Naive thymus-derived CD4-positive, alpha-beta T cell (primary cell): ENCODE measurements at regions not wholly inside any gene's neighbourhood (a gene's known extent, or its start where the extent isn't known, plus 50 kb on each side); places are given as distances from the start of the nearest gene placed in this dataset.

Source experiments
- ATAC-seq: fragments of 150-1000 bp; cut with Tn5 transposase; 2 replicates; pipeline ENCODE4 v1.10.0; 2021; ENCODE audit warnings: mild to moderate bottlenecking, moderate library complexity
- CTCF ChIA-PET: fragments of 350-600 bp; sonication (Branson Sonifier 250); formaldehyde crosslinking; loops from one replicate; lab custom pipeline; 2021; ENCODE audit warnings: antibody characterized with exemption; lab: Charles Lee
- POLR2A ChIA-PET: fragments of 350-600 bp; sonication (Branson Sonifier 250); formaldehyde crosslinking; loops from one replicate; lab custom pipeline; 2021; ENCODE audit warnings: antibody characterized with exemption, inconsistent platforms; lab: Charles Lee
- DNase-seq, 9 donors: peaks; one replicate each; pipeline versions ENCODE4 v3.0.0 to v3.0.0-alpha.2; 2020 to 2022; ENCODE audit warnings: mixed read lengths in 1 of 9
- H3K27ac ChIP-seq: one replicate; pipeline ENCODE4 v1.7.0; 2013; ENCODE audit warnings: mild to moderate bottlenecking, low read depth, low read length, moderate library complexity
- H3K27me3 ChIP-seq, 2 donors: one replicate each; pipeline ENCODE4 v1.7.0; 2013; ENCODE audit warnings: low read length in 2 of 2, mild to moderate bottlenecking in 2 of 2, moderate library complexity in 2 of 2; ENCODE audit not compliant: control insufficient read depth in 2 of 2, insufficient read depth in 2 of 2
- H3K36me3 ChIP-seq, 3 experiments: 1 replicate in 2 of 3; 2 replicates in 1 of 3; pipeline ENCODE4 v1.7.0; 2013; ENCODE audit warnings: low read length in 3 of 3, mild to moderate bottlenecking in 3 of 3, moderate library complexity in 1 of 3; ENCODE audit not compliant: insufficient read depth in 3 of 3, control insufficient read depth in 2 of 3
- H3K4me1 ChIP-seq, 2 donors: one replicate each; pipeline ENCODE4 v1.7.0; 2013; ENCODE audit warnings: low read length in 2 of 2, mild to moderate bottlenecking in 2 of 2, moderate library complexity in 1 of 2; ENCODE audit not compliant: control insufficient read depth in 2 of 2, insufficient read depth in 2 of 2
- H3K4me3 ChIP-seq: 2 replicates; pipeline ENCODE4 v1.7.0; 2013; ENCODE audit warnings: mild to moderate bottlenecking, low read length
- H3K9me3 ChIP-seq, 3 experiments: 1 replicate in 2 of 3; 2 replicates in 1 of 3; pipeline ENCODE4 v1.7.0; 2013; ENCODE audit warnings: low read length in 3 of 3; ENCODE audit not compliant: control insufficient read depth in 2 of 3
- H3K27ac Mint-ChIP-seq, 9 donors: one replicate each; pipeline ENCODE4 v1.8.0; 2020 to 2022; ENCODE audit warnings: mixed read lengths in 9 of 9, mild to moderate bottlenecking in 8 of 9, moderate library complexity in 5 of 9, inconsistent platforms in 2 of 9
- H3K27me3 Mint-ChIP-seq, 5 donors: one replicate each; pipeline ENCODE4 v1.8.0; 2021 to 2022; ENCODE audit warnings: mixed read lengths in 5 of 5, mild to moderate bottlenecking in 1 of 5
- H3K36me3 Mint-ChIP-seq, 5 donors: one replicate each; pipeline ENCODE4 v1.8.0; 2020 to 2022; ENCODE audit warnings: mixed read lengths in 5 of 5, mild to moderate bottlenecking in 3 of 5, inconsistent platforms in 1 of 5
- H3K4me1 Mint-ChIP-seq, 7 donors: one replicate each; pipeline ENCODE4 v1.8.0; 2020 to 2022; ENCODE audit warnings: mixed read lengths in 7 of 7, mild to moderate bottlenecking in 3 of 7, inconsistent platforms in 1 of 7
- H3K4me3 Mint-ChIP-seq, 10 donors: one replicate each; pipeline ENCODE4 v1.8.0; 2020 to 2022; ENCODE audit warnings: mild to moderate bottlenecking in 10 of 10, mixed read lengths in 10 of 10, moderate library complexity in 6 of 10, inconsistent platforms in 2 of 10
- H3K9me3 Mint-ChIP-seq, 11 donors: one replicate each; pipeline ENCODE4 v1.8.0; 2020 to 2022; ENCODE audit warnings: mixed read lengths in 11 of 11, mild to moderate bottlenecking in 4 of 11, inconsistent platforms in 1 of 11, moderate library complexity in 1 of 11
- intact Hi-C, 2 donors: fragments of 100-400 bp; cut with micrococcal nuclease; formaldehyde crosslinking; loops; one replicate each; pipeline ENCODE4 v1.15.1; 2023

GRCh38 chr16:72384651-72385050, 212.7 kb upstream of the PMFBP1 start:
- intact Hi-C loops: no loop called here
- Histone ChIP-seq H3K4me3 (no peak overlapping the region), H3K36me3 (no peaks in the 10 kb centered on the region), H3K9me3 (no peaks in the 10 kb centered on the region), H3K4me1 (no peaks in the 10 kb centered on the region), H3K27ac (no peak overlapping the region), H3K27me3 (no peaks in the 10 kb centered on the region)
- H3K9me3 Mint-ChIP-seq: peaks cover 0 to 39% (median 10%) of the 10 kb centered on the region in 11 donors
- H3K4me3 Mint-ChIP-seq: no peak overlapping the region
- no peak for ATAC-seq
- CTCF ChIA-PET: no interaction called here
- H3K36me3 Mint-ChIP-seq: peaks cover 0 to 8% (median 1%) of the 10 kb centered on the region in 5 donors
- no peaks in the 10 kb centered on the region for H3K4me1 Mint-ChIP-seq
- no peaks in the 10 kb centered on the region for H3K27me3 Mint-ChIP-seq
- DNase-seq: no peak
- H3K27ac Mint-ChIP-seq: no peak overlapping the region
- POLR2A ChIA-PET: no interaction called here

GRCh38 chr16:72380283-72380682, 208.3 kb upstream of the PMFBP1 start:
- no peak overlapping the region for H3K4me3 Mint-ChIP-seq
- ChIA-PET POLR2A (no interaction called here), CTCF (no interaction called here)
- Histone ChIP-seq H3K36me3 (no peaks in the 10 kb centered on the region), H3K9me3 (no peaks in the 10 kb centered on the region), H3K4me3 (no peak overlapping the region), H3K4me1 (no peaks in the 10 kb centered on the region), H3K27ac (no peak overlapping the region), H3K27me3 (no peaks in the 10 kb centered on the region)
- no peaks in the 10 kb centered on the region for H3K4me1 Mint-ChIP-seq
- no peaks in the 10 kb centered on the region for H3K27me3 Mint-ChIP-seq
- H3K36me3 Mint-ChIP-seq: peaks cover 0 to 4% (median 0%) of the 10 kb centered on the region in 5 donors
- no peak overlapping the region for H3K27ac Mint-ChIP-seq
- ATAC-seq (no peak), DNase-seq (no peak)
- intact Hi-C loops: no loop called here
- peaks cover 0 to 10% (median 2%) of the 10 kb centered on the region in 11 donors for H3K9me3 Mint-ChIP-seq

DNA sequence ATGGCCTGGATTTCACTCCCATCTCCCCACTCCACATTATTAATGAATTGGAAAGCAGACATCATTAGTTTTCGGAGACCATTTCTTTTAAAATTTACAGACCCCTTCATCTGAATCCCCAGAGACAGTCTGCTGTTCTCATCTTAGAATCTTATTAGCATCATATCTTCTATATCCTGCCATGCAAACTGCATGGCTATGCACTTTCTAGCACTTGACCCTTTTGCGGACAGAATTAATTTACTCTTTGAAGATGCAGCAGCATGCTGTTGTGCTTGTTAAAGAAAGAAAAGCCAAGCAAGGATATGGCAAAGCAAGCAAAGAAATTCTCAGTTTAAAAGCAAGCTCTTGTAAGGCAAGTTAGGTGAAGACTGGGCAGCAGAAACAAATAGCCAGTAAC, 201.2 kb upstream of the PMFBP1 start:
- H3K4me3 ChIP-seq: no peak overlapping the region
- intact Hi-C loops: no loop called here
- Mint-ChIP-seq H3K9me3 (no peaks in the 10 kb centered on the region), H3K27me3 (no peaks in the 10 kb centered on the region), H3K27ac (no peak overlapping the region), H3K4me1 (no peaks in the 10 kb centered on the region), H3K36me3 (no peaks in the 10 kb centered on the region), H3K4me3 (no peak overlapping the region)
- CTCF ChIA-PET: no interaction called here
- POLR2A ChIA-PET: no interaction called here
- ATAC-seq: no peak
- H3K27ac ChIP-seq: no peak overlapping the region
- no peak for DNase-seq
- H3K4me1 ChIP-seq: no peaks in the 10 kb centered on the region
- no peaks in the 10 kb centered on the region for H3K27me3 ChIP-seq
- H3K36me3 ChIP-seq: no peaks in the 10 kb centered on the region
- H3K9me3 ChIP-seq: no peaks in the 10 kb centered on the region

DNA sequence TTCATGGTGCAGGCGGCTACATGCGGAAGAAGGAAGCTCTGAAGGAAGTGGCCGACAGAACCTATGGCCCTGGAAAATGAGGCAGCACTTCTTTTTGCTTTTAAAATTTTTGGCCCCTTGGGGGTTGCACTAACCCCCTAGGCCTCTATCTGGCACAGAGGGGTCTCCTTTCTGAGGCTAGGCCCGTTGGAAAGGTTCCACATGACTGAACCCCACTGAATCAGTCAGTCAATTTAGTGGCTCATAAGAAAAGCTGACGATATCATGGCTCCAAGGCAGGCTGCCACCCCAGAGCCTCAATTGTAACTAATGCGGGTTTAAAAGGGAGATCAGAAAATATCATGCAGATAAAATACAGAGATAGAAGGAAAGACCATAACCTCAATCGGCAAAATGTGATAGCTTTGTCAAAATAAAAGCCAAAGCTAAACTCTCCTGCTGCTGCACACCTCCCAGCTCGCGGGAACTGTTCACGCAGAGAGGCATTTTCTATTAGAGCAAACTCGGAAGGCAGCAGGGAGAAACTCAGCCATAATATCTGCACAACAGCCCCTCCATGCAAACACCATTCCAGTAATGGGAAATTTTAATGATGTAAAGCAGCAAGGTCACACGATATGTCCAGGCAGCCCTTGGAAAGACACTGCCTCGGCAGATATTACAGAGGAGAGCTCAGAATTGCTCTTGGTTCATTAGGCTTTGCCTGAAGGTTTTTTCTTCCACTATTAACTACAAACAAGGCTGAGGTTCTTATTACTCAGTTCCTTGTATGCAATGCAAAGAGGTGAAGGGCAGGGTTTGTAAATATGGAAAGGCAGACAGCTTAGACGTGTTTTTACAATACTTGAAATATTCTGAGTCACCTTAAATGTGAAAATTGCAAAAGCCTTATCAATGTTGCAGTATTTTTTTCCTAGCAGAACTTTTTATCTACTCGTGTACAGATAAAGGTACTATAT, 200.4 kb upstream of the PMFBP1 start:
- H3K4me1 ChIP-seq: no peaks in the 10 kb centered on the region
- Mint-ChIP-seq H3K4me1 (no peaks in the 10 kb centered on the region), H3K27me3 (peaks cover 0 to 3% (median 0%) of the 10 kb centered on the region in 5 donors), H3K4me3 (no peak overlapping the region), H3K27ac (no peak overlapping the region), H3K36me3 (peaks cover 0 to 3% (median 0%) of the 10 kb centered on the region in 5 donors), H3K9me3 (peaks cover 0 to 7% (median 3%) of the 10 kb centered on the region in 11 donors)
- no peak overlapping the region for H3K27ac ChIP-seq
- intact Hi-C loops: no loop called here
- no peaks in the 10 kb centered on the region for H3K36me3 ChIP-seq
- DNase-seq: no peak
- H3K27me3 ChIP-seq: no peaks in the 10 kb centered on the region
- POLR2A ChIA-PET: no interaction called here
- H3K9me3 ChIP-seq: no peaks in the 10 kb centered on the region
- H3K4me3 ChIP-seq: no peak overlapping the region
- no peak for ATAC-seq
- CTCF ChIA-PET: no interaction called here

DNA sequence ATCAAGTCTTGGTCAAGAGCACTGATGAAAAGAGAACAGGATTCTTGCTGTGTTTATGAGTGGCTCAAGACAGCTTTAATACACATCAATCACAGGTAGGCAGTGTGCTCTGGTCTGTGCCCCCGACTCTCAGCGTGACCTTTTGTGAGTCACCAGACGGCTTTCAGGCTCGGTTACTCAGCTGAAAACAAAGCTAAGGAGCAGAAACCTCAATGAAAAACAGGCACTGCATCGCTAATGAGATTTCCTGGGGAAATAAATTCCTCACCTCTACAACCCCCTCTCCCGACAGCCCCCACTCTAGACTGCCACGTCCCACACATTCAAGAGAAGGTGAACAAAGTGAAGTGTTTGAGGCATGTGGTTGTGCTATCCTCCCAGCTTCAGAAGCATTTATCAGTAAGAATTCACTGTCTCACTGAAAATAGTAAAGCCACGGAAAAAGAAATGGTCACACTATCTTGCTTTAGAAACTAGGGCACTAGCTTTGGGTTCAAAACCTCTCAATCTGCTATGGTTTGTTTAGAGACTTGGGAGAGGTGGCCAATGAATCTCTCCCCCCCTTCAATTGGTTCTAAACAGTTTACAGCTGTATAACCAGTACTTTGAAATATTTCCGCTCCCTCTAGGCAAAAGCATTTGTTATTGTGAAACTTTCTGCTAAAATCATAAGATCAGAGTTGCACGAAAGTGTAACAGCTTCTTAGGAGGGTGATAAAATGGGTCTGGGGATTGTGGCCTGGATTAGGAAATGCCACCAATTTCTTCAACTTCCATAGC, 199.5 kb upstream of the PMFBP1 start:
- no peak for ATAC-seq
- ChIA-PET POLR2A (no interaction called here), CTCF (no interaction called here)
- Histone ChIP-seq H3K9me3 (no peaks in the 10 kb centered on the region), H3K36me3 (no peaks in the 10 kb centered on the region), H3K4me3 (no peak overlapping the region), H3K4me1 (no peaks in the 10 kb centered on the region), H3K27me3 (no peaks in the 10 kb centered on the region), H3K27ac (no peak overlapping the region)
- Mint-ChIP-seq H3K27ac (no peak overlapping the region), H3K27me3 (peaks cover 0 to 3% (median 0%) of the 10 kb centered on the region in 5 donors), H3K4me3 (no peak overlapping the region), H3K36me3 (peaks cover 0 to 3% (median 0%) of the 10 kb centered on the region in 5 donors), H3K4me1 (no peaks in the 10 kb centered on the region), H3K9me3 (peaks cover 0 to 11% (median 3%) of the 10 kb centered on the region in 11 donors)
- intact Hi-C loops: no loop called here
- DNase-seq: no peak

DNA sequence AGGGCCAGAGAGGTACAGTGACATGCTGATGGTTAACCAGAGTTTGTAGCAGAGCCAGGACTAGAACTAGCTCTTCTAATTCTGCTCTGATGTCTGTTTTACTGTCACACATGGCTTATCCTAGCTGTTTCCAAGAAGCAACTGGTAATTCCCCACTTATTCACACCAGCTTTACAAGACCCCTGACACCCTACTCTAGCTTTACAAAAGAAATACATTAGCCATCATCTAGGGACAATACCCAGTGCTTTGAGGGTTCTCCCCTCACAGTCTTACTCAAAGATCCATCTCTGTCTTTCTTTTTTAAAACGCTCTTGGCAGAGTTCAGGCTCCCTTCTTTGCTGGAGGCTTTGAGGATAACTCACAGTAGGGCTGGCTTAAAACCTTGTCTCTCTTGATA, 197.3 kb upstream of the PMFBP1 start:
- Mint-ChIP-seq H3K27ac (no peak overlapping the region), H3K4me3 (no peak overlapping the region), H3K4me1 (no peaks in the 10 kb centered on the region), H3K27me3 (peaks cover 0 to 3% (median 0%) of the 10 kb centered on the region in 5 donors), H3K9me3 (peaks cover 0 to 17% (median 3%) of the 10 kb centered on the region in 11 donors), H3K36me3 (peaks cover 0 to 3% (median 0%) of the 10 kb centered on the region in 5 donors)
- Histone ChIP-seq H3K4me3 (no peak overlapping the region), H3K36me3 (no peaks in the 10 kb centered on the region), H3K4me1 (no peaks in the 10 kb centered on the region), H3K9me3 (no peaks in the 10 kb centered on the region), H3K27me3 (no peaks in the 10 kb centered on the region), H3K27ac (no peak overlapping the region)
- intact Hi-C loops: no loop called here
- DNase-seq (no peak), ATAC-seq (no peak)
- ChIA-PET CTCF (no interaction called here), POLR2A (no interaction called here)
